ENCODE measurements at regions not wholly inside any gene's neighbourhood (a gene's known extent, or its start where the extent isn't known, plus 50 kb on each side); places are given as distances from the start of the nearest gene placed in this dataset.

GRCh38 chr3:156620901-156621300 is 53.5 kb upstream of the TIPARP start:
- no peak for DNase-seq

GRCh38 chr3:156620260-156620659 is 54.1 kb upstream of the TIPARP start:
- DNase-seq: no peak

GRCh38 chr3:156619376-156619775 is 55.0 kb upstream of the TIPARP start:
- DNase-seq: no peak

GRCh38 chr3:156617781-156618180 is 56.6 kb upstream of the TIPARP start:
- DNase-seq: no peak

- DNase-seq: no peak
Measured at GRCh38 chr3:156617145-156617544, 57.2 kb upstream of the TIPARP start.

GRCh38 chr3:156615592-156616173 is 58.7 kb upstream of the TIPARP start:
- no peak for DNase-seq

GRCh38 chr3:156614642-156615511 is 59.5 kb upstream of the TIPARP start:
- DNase-seq: no peak

GRCh38 chr3:156612903-156613302 is 58.0 kb upstream of the SSR3 start:
- no peak for DNase-seq

GRCh38 chr3:156611870-156612494 is 57.1 kb upstream of the SSR3 start:
- DNase-seq: no peak

- no peak for DNase-seq
Measured at GRCh38 chr3:156610154-156610553, 55.2 kb upstream of the SSR3 start.

- DNase-seq: no peak
Measured at GRCh38 chr3:156609546-156609945, 54.6 kb upstream of the SSR3 start.

- no peak for DNase-seq
Measured at GRCh38 chr3:156608601-156609514, 53.9 kb upstream of the SSR3 start.

GRCh38 chr3:156606729-156607128 is 51.8 kb upstream of the SSR3 start:
- no peak for DNase-seq

GRCh38 chr3:156605686-156606605 is 51.0 kb upstream of the SSR3 start:
- DNase-seq: peak; percentile 77

- no peak for DNase-seq
Measured at GRCh38 chr3:156604642-156605144, 49.8 kb upstream of the SSR3 start.

All from tongue (tissue), 1 donor.